HG03565 (cell line): ENCODE measurements at regions not wholly inside any gene's neighbourhood (a gene's known extent, or its start where the extent isn't known, plus 50 kb on each side); places are given as distances from the start of the nearest gene placed in this dataset.
A peak's percentile ranks its signal among the peaks of the same experiment; 100 is the strongest.
"Not testable (repeated sequence)": the region's sequence is repeated elsewhere in the genome, so short reads cannot be mapped to it uniquely, and the experiment has no call there.

Experiments used
- ATAC-seq: cut with Tn5 transposase; IDR thresholded peaks from one replicate; pipeline ENCODE4 v1.9.1; 2021; ENCODE audit warnings: mild to moderate bottlenecking, moderate library complexity; ENCODE audit not compliant: unreplicated experiment

GRCh38 chr5:123940416-123940815, 428.4 kb downstream of the CSNK1G3 start:
- no peak for ATAC-seq

- no peak for ATAC-seq
These were observed 425.3 kb downstream of the CSNK1G3 start for GRCh38 chr5:123937230-123937629.

GRCh38 chr5:123936548-123936947, 424.6 kb downstream of the CSNK1G3 start:
- ATAC-seq, result no peak

- ATAC-seq, result not testable (repeated sequence)
These were observed 421.8 kb downstream of the CSNK1G3 start for GRCh38 chr5:123933812-123934211.

DNA sequence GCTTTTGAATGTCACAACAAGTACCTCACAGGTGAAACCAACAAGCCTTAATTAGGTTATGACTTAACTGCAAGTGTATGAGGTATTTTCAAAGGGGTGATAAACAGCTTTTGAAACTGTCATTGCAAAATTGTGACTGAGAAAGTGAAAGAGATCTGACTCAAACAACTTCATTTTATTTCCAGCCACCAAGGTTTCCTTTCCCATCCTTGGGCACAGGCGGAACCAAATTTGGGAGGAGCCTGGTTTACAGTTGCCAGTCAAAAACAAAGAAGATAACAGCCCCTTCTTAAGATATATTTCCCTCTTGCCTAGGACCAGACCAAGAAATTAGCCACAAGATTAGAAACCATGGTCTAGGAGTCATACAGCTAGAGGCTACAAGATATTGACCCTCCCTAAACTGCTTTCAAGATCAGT, 417.1 kb downstream of the CSNK1G3 start:
- ATAC-seq, result peak; percentile 61

GRCh38 chr5:123928401-123928800, 416.4 kb downstream of the CSNK1G3 start:
- ATAC-seq, result no peak

DNA sequence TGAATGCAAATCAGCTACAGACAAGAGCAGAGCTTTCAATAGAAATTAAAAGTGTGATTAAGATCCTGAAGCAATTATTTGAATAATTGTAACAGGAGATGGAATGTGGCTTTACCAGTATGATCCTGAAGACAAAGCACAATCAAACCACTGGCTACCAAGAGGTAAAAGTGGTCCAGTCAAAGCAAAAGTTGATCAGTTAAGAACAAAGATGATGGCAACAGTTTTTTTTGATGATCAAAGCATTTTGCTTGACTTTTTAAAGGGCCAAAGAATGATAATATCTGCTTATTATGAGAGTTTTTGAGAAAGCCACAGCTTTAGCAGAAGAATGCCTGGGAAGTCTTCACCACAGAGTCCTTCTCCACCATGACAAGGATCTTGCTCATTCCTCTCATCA, 409.2 kb downstream of the CSNK1G3 start:
- no peak for ATAC-seq

DNA sequence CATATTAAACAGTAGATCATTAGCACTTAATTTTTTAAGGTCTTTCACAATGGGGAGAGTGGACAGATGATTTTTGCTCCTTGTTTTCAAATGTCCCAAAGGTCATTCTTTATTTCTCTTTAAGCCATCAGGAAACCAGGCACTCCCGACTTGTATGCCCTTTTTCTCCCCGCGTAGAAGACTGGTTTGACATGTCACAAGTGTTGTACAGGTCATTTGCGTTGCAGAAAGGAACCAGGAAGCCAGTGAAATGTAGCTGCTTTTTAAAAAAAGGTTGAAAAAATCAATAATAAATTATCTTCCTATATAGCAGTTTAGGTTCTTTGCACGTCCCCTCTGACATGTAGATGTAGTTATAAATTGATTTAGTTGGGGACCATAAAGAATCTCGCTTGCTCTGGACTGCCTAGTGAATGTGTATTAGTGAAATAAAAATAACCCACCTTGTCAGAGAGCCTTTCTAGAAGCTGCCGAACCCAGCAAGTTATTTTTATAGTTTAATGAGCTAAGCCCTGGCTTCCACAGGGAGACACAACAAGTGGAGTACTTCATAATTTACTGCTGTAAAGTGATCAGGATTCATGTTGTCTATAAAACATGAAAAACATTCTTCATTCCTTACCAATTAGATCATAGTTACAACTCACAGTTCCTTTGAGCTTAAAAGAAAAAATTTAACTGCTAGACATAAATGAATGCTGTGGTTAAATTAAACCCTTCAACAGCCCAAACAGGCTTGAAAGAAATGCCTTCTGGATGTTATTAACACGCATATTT, 404.6 kb downstream of the CSNK1G3 start:
- ATAC-seq, result no peak

GRCh38 chr5:123914333-123914732, 402.4 kb downstream of the CSNK1G3 start:
- ATAC-seq, result no peak

GRCh38 chr5:123907349-123907748, 395.4 kb downstream of the CSNK1G3 start:
- no peak for ATAC-seq

- no peak for ATAC-seq
These were observed 394.8 kb downstream of the CSNK1G3 start for GRCh38 chr5:123906698-123907295.

DNA sequence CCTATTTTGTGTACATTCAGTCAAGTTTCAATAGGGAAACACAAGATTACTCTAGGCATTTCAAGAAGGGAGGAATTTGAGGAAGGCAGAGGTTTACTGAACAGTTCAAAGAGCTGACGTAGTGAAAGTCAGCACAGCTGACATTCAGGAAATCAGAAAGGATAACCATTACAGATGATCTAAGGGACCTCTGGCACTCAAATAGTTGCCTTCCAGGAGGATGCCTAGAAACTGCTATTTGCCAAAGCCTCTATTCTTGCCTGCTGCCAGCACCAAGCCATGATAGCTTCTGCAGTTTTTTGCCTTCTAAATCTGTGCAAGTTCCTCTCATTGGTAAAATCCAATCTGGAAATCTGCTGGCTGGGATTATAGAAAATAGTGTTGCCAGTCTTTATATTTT, 373.1 kb downstream of the CSNK1G3 start:
- no peak for ATAC-seq

DNA sequence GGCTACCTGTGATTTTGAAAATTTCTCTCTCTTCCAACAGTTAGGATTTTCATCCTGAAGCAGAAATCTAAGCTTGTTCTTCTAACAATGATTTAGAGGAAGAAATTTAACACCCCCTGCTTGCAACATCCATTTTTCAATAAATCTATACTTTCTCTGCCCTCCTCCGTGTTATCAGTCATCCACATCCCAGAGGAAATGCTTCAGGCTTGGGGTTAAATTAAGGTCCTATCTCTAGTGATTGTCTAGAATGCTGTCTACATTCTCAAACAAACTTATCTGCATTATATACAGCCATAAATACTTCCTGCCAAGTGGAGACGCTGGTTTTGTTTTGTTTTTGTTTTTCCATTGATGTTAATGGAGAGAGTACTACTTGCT, 371.0 kb downstream of the CSNK1G3 start:
- no peak for ATAC-seq

DNA sequence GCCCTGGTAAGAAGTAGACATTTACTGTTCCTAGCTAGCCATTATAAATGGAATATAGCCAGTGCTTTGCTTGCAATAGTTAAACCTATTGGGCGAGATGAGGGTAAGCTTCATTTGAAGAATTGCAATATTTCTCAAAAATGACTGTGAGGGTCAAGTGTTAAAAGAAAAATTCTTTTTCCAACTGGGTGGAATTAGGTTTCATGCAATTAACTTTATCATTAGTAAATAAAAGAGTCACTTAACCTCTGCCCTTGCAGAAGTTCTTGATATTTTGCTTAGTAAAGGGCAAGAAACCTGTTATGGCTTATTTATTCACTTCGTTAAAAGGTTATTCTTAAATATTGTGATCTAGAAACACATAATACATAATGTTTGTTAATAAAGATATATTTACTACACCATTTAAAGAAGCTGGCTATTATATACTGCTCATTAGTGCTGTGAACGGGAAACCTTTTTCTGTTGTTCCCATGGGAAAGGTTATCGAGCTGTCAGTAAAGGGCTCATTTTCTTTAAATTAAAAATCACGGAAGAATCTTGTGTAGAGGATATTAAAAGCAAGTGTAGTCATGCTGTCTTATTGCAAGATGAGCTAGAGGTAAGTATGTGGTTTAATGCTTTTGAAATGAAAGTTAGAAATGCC, 370.5 kb downstream of the CSNK1G3 start:
- no peak for ATAC-seq

- ATAC-seq, result no peak
These were observed 369.8 kb downstream of the CSNK1G3 start for GRCh38 chr5:123881759-123882244.

GRCh38 chr5:123880875-123881274, 368.9 kb downstream of the CSNK1G3 start:
- no peak for ATAC-seq

- no peak for ATAC-seq
These were observed 367.1 kb downstream of the CSNK1G3 start for GRCh38 chr5:123879071-123879470.

DNA sequence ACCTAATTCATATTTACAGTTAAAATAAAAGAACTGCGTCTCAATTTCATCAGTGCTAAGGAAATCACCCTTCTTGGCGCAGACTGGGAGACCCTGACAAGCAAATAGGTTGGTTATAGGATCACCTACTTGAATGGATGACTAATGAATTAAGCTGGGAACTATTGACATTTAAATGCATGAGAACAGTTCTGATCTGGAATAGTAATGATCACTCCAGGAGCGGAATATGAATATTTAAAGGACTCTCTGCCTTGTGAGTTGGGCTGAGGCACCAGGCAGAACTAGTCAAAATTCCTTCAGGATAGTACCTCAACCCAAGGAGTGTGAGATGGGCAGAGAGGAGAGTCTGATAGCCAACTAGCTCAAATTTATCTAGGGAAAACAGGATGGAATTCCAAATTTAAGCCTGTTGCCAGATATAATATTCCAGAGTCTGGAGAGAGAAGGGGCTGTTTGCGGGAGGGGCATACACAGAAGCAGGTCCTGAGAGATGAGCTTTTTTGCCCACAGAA, 364.4 kb downstream of the CSNK1G3 start:
- ATAC-seq, result no peak

GRCh38 chr5:123875561-123876275, 363.7 kb downstream of the CSNK1G3 start:
- no peak for ATAC-seq

GRCh38 chr5:123874600-123875201, 362.7 kb downstream of the CSNK1G3 start:
- no peak for ATAC-seq

- ATAC-seq, result no peak
These were observed 361.9 kb downstream of the CSNK1G3 start for GRCh38 chr5:123873846-123874245.
